Liver (tissue), 3 donors: ENCODE measurements at regions not wholly inside any gene's neighbourhood (a gene's known extent, or its start where the extent isn't known, plus 50 kb on each side); places are given as distances from the start of the nearest gene placed in this dataset.

Source experiments
- ATF3 ChIP-seq: IDR thresholded peaks from 2 replicates; pipeline ENCODE4 v1.6.1; 2016; ENCODE audit warnings: antibody characterized with exemption
- CTCF ChIP-seq: fragments of 150-350 bp; IDR thresholded peaks from 2 replicates; pipeline ENCODE4 v1.5.1; 2017; ENCODE audit warnings: improper control_type of control experiment, low read depth, low read length; ENCODE audit not compliant: missing input control
- donor health status: healthy.
- donor health status: healthy.

- TF ChIP-seq ATF3: no peak
- TF ChIP-seq CTCF: no peak
These were observed 324.6 kb downstream of the UACA start for GRCh38 chr15:70438776-70439175.
